GM18499 (cell line): ENCODE measurements at regions not wholly inside any gene's neighbourhood (a gene's known extent, or its start where the extent isn't known, plus 50 kb on each side); places are given as distances from the start of the nearest gene placed in this dataset.
"Not testable (repeated sequence)": the region's sequence is repeated elsewhere in the genome, so short reads cannot be mapped to it uniquely, and the experiment has no call there.

Experiments used
- ATAC-seq: cut with Tn5 transposase; IDR thresholded peaks from one replicate; pipeline ENCODE4 v1.9.1; 2021; ENCODE audit warnings: moderate number of reproducible peaks; ENCODE audit not compliant: insufficient read depth, unreplicated experiment

- ATAC-seq: not testable (repeated sequence)
Measured at GRCh38 chr5:102154791-102155605, 141.1 kb downstream of the SLCO4C1 start.

- no peak for ATAC-seq
Measured at GRCh38 chr5:102154291-102154690, 141.8 kb downstream of the SLCO4C1 start.

DNA sequence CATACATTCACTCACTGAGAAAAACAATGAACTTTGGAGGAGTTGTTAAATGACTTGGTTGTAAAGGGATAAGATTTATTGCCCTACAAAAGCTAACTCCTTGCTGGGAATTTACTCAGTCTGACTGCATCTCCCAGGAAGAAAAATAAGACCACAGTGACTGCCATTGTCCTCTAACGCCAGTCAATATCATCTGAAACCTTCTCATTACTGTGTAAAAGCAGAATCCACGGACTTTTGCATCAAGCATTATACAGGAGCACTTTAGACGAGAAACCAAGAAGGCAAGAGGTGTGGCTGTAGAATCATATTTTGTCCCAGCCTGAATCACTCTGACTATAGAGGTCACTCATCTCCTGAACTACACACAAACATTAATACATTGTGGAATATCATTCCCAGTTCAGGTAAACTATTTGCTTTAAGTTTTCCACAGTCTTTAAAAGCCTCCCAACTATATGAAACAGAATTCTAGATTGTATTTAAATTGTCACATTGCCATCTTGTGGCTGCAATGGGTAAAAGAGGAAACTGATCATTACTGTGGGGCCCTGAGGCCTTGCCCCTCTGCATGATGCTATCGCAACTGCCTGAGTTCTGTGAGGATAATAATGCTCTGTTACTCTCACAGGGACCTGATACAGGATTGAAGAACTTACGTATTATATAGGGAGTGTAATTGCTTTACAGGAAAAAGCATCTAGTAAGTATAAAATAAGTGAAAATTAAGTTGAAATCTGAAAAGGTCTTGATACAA is 142.9 kb downstream of the SLCO4C1 start:
- peak; percentile 88 for ATAC-seq

DNA sequence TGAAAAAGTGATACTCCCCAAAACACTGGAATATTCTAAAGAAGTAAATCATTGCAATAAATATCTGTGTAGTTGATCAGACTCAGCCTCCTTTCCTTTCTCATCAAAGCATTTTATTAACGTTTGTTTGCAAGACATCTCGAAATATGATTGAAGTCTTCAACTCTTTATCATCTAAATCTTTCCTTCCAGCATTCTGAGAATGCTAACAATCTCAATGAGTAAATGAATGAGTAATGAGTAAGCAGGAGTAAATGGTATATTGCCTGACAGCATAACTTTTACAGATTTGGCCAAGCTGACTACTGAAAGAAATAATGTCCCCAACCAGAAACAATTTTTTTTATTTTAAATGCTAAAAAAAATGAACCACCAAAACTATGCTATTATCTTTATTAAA is 157.1 kb downstream of the SLCO4C1 start:
- no peak for ATAC-seq

- no peak for ATAC-seq
Measured at GRCh38 chr5:102138243-102138653, 157.8 kb downstream of the SLCO4C1 start.

GRCh38 chr5:102130890-102131289 is 165.2 kb downstream of the SLCO4C1 start:
- ATAC-seq: no peak

- ATAC-seq: no peak
Measured at GRCh38 chr5:102130386-102130785, 165.7 kb downstream of the SLCO4C1 start.

GRCh38 chr5:102119252-102119651 is 176.8 kb downstream of the SLCO4C1 start:
- ATAC-seq: no peak

DNA sequence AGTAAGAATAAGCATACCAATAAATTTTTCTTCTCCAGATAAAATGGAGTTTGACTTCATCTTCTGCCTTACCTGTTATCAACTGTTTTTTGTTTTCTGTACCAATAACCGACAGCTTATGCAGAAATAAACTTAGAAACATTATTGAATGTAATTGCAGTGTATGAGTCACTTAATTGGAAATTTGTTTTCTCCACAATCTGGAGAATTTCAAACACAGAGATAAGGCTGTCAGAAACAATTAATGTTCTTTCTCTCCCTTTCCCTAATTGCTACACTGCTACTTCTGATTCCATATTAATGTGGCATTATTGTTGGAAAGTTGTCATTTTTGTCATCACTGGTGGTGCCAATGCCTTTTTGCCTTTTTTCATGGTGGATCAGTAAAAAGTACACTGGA is 180.3 kb downstream of the SLCO4C1 start:
- no peak for ATAC-seq

DNA sequence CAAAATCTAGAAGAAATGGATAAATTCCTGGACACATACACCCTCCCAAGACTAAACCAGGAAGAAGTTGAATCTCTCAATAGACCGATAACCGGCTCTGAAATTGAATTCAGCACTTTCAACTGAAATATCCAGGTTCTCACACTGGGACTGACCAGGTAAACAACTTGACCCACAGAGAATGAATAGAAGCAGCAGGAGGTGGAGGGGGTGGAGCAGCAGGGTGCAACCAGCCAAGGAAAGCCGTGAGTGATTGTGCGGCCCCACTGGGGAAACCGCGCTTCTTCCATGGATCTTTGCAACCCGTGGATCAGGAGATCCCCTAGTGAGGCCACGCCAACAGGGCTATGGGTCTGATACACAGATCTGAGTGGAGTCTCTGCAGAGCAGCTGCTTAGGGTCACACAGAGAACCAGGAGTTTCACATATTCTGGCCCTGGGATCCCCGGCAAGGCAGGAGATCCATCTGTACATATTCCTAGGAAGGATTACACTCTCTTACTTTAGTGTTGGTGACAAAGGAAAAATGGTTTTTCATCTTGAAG is 181.5 kb downstream of the SLCO4C1 start:
- ATAC-seq: no peak

DNA sequence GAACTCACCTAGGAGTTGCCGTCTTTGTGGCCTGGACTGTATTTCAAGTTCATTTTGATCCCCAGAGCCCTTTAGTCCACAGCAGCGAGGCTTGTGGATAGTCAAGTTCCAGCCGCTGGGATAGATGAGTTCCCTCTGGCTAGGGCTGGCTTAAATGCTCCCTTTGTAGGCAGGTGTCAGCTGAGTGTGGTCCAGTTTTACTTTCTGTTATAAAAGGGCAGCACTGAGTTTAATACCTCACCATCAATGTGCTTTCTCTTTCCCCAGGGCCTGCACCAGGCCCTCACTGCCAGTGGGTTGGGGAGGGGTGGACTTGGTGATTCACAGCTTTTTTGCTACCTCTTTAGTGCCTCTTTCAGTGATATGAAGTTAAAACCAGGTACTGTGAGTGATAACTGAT is 188.2 kb downstream of the SLCO4C1 start:
- ATAC-seq: no peak

- ATAC-seq: no peak
Measured at GRCh38 chr5:102106599-102106998, 189.5 kb downstream of the SLCO4C1 start.

GRCh38 chr5:102099766-102100331 is 196.2 kb downstream of the SLCO4C1 start:
- ATAC-seq: no peak

DNA sequence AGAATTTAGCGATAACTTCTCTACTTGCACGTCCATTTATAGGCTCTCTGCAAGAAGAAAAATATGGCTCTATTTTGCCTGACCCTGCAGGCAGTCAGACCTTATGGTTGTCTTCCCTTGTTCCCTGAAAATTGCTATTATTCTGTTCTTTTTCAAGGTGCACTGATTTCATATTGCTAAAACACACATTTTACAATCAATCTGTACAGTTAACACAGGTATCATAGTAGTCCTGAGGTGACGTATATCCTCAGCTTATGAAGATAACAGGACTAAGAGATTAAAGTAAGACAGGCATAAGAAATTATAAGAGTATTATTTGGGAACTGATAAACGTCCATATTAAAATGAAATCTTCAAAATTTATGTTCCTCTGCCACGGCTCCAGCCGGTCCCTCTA is 197.0 kb downstream of the SLCO4C1 start:
- ATAC-seq: not testable (repeated sequence)

- not testable (repeated sequence) for ATAC-seq
Measured at GRCh38 chr5:102098606-102099005, 197.5 kb downstream of the SLCO4C1 start.

DNA sequence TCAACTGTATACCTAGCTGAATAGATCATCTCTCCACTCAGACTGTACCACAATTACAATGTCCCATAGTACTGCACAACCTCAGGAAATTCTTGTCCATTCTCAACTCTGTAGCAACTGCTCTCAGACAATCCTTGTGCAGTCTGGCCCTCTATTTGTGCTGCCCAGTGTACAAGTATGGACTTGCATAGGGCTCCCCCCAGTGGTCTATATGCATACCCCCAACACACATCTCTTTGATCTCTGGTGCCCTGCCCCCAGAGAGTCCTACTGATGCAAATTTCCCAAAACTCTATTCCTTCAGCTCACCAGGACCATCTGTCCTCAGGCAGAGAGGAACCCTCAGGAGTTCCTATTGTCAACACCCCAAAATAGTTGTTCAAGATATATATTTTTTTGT is 205.3 kb downstream of the SLCO4C1 start:
- no peak for ATAC-seq

DNA sequence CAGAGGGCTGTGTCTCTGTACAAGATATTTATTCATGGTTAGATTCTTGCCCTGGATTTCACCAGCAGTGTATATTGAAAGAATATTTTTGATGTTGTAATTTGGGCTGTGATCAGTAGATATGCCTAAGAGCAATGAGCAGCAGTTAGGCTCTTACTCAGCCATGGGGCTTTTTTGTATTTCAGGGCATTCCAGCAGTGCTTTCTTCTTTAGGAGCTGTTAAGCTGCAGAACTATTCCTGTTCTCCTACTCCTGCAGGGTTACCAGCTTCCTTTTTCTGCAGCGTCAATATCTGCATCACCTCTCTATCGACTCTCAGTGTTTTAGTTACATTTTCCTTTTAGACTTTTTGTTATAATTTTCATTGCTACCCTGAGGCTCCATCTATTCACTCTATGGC is 206.2 kb downstream of the SLCO4C1 start:
- ATAC-seq: no peak

- no peak for ATAC-seq
Measured at GRCh38 chr5:102087906-102088305, 208.2 kb downstream of the SLCO4C1 start.

DNA sequence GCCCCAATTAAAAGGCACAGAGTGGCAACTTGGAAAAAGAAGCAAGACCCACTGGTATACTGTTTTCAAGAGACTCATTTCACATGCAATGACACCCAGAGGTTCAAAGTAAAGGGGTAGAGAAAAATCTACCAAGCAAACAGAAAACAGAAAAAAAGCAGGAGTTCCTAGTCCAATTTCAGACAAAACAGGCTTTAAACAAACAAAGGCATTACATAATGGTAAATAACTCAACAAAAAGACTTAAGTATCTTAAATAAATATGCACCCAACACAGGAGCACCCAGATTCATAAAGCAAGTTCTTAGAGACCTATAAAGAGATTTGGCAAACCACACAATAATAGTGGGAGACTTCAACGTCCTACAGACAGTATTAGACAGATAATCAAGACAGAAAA is 215.8 kb downstream of the SLCO4C1 start:
- ATAC-seq: no peak

DNA sequence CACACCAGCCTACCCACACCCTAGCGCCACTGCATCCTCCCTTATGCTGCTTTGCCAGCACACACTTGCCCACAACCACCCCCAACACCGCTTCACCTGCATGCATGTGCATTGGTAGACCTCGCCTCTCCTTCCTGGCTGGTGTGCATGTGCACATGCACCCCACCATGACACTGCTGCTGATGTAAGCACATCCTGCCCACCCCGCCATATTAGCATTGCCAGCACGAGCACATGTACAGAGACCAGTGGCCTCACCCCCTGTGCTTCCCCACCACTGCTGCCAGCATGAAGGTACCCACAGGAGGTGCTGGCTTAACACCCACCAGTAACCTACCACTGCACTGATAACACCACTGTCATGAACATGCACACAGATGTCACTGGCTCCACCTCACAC is 218.2 kb downstream of the SLCO4C1 start:
- ATAC-seq: no peak

DNA sequence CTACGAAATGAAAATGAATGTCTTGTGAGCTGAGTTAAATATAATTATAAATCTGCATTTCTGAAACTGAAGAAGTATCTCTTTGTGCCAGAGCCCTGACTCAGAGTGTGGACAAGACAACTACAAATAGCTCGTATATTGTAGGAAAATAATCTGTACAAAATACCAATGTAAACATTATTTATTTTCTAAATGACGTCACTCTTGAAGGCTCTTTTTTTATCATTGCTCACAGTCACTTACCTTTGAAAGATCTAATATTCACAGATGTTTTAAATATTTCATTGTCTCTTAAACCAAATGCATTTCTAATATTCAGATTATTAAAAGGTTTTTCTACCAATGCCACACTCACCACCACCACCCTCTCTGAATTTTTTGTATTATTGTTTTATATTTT is 226.1 kb downstream of the SLCO4C1 start:
- ATAC-seq: no peak
